ENCODE measurements at regions not wholly inside any gene's neighbourhood (a gene's known extent, or its start where the extent isn't known, plus 50 kb on each side); places are given as distances from the start of the nearest gene placed in this dataset.

- ChIA-PET CTCF (interaction anchor here (1.2 kb wide), 1 partner anchor 13 kb away, joined by 3 read pairs; no protein-coding TSS in a partner anchor), POLR2A (no interaction called here)
- TF ChIP-seq CTBP1 (IDR thresholded peaks at IDR 0.05; ENCODE audit: borderline replicate concordance): no peak
- TF ChIP-seq ZNF384 (IDR thresholded peaks at IDR 0.05): no peak
- no peak for DNase-seq (ENCODE audit: extremely low spot score)
Measured at GRCh38 chr18:76722224-76723061, 99.9 kb upstream of the ZNF236 start.

GRCh38 chr18:76721207-76721996 lies 101.0 kb upstream of the ZNF236 start:
- DNase-seq (ENCODE audit: extremely low spot score): no peak
- no peak for TF ChIP-seq FOXM1 (IDR thresholded peaks at IDR 0.05; ENCODE audit: borderline replicate concordance)
- no peak for TF ChIP-seq FOXA1 (IDR thresholded peaks at IDR 0.05)
- POLR2A ChIA-PET: no interaction called here
- CTCF ChIA-PET: interaction anchor here (0.8 to 1.2 kb wide), 2 partner anchors 12 to 322 kb away, joined by 3 read pairs; no protein-coding TSS in a partner anchor

- DNase-seq (ENCODE audit: extremely low spot score): no peak
- CTCF ChIA-PET: interaction anchor here (0.8 kb wide), 1 partner anchor 322 kb away, joined by 3 read pairs; no protein-coding TSS in a partner anchor
- TF ChIP-seq PKNOX1 (IDR thresholded peaks at IDR 0.05): no peak
- TF ChIP-seq FOXM1 (IDR thresholded peaks at IDR 0.05; ENCODE audit: borderline replicate concordance): no peak
- no peak for TF ChIP-seq FOXK2 (IDR thresholded peaks at IDR 0.05)
- no peak for TF ChIP-seq HDGF (IDR thresholded peaks at IDR 0.05; ENCODE audit: borderline replicate concordance)
- TF ChIP-seq L3MBTL2 (conservative IDR thresholded peaks at IDR 0.05): no peak
- TF ChIP-seq CTBP1 (IDR thresholded peaks at IDR 0.05; ENCODE audit: borderline replicate concordance): no peak
- TF ChIP-seq FOXA1 (IDR thresholded peaks at IDR 0.05): no peak
- TF ChIP-seq ELF4 (IDR thresholded peaks at IDR 0.05): no peak
- no peak for TF ChIP-seq ZNF384 (IDR thresholded peaks at IDR 0.05)
- no peak for TF ChIP-seq LEF1 (IDR thresholded peaks at IDR 0.05; ENCODE audit: borderline replicate concordance)
- no peak for TF ChIP-seq SP1 (IDR thresholded peaks at IDR 0.05)
- TF ChIP-seq ARNT (IDR thresholded peaks at IDR 0.05): no peak
- TF ChIP-seq SUZ12 (IDR thresholded peaks at IDR 0.05): no peak
- TF ChIP-seq TARDBP (IDR thresholded peaks at IDR 0.05): no peak
- TF ChIP-seq NFRKB (IDR thresholded peaks at IDR 0.05): no peak
- TF ChIP-seq BHLHE40 (IDR thresholded peaks at IDR 0.05; ENCODE audit: borderline replicate concordance): no peak
- POLR2A ChIA-PET: no interaction called here
Measured at GRCh38 chr18:76720683-76721082, 101.7 kb upstream of the ZNF236 start.

GRCh38 chr18:76715012-76715610 lies 107.2 kb upstream of the ZNF236 start:
- TF ChIP-seq SP1 (IDR thresholded peaks at IDR 0.05): no peak
- TF ChIP-seq CTBP1 (IDR thresholded peaks at IDR 0.05; ENCODE audit: borderline replicate concordance): no peak
- TF ChIP-seq BHLHE40 (IDR thresholded peaks at IDR 0.05; ENCODE audit: borderline replicate concordance): no peak
- no peak for TF ChIP-seq SUZ12 (IDR thresholded peaks at IDR 0.05)
- ChIA-PET CTCF (no interaction called here), POLR2A (no interaction called here)
- DNase-seq (ENCODE audit: extremely low spot score): no peak

- TF ChIP-seq ARNT (IDR thresholded peaks at IDR 0.05) (no peak), SUZ12 (IDR thresholded peaks at IDR 0.05) (no peak), NFRKB (IDR thresholded peaks at IDR 0.05) (no peak), FOXA1 (IDR thresholded peaks at IDR 0.05) (no peak), HDGF (IDR thresholded peaks at IDR 0.05; ENCODE audit: borderline replicate concordance) (no peak), LEF1 (IDR thresholded peaks at IDR 0.05; ENCODE audit: borderline replicate concordance) (no peak), FOXM1 (IDR thresholded peaks at IDR 0.05; ENCODE audit: borderline replicate concordance) (no peak), CTBP1 (IDR thresholded peaks at IDR 0.05; ENCODE audit: borderline replicate concordance) (no peak)
- POLR2A ChIA-PET: no interaction called here
- CTCF ChIA-PET: no interaction called here
- no peak for DNase-seq (ENCODE audit: extremely low spot score)
Measured at GRCh38 chr18:76713432-76713831, 108.9 kb upstream of the ZNF236 start.

DNA sequence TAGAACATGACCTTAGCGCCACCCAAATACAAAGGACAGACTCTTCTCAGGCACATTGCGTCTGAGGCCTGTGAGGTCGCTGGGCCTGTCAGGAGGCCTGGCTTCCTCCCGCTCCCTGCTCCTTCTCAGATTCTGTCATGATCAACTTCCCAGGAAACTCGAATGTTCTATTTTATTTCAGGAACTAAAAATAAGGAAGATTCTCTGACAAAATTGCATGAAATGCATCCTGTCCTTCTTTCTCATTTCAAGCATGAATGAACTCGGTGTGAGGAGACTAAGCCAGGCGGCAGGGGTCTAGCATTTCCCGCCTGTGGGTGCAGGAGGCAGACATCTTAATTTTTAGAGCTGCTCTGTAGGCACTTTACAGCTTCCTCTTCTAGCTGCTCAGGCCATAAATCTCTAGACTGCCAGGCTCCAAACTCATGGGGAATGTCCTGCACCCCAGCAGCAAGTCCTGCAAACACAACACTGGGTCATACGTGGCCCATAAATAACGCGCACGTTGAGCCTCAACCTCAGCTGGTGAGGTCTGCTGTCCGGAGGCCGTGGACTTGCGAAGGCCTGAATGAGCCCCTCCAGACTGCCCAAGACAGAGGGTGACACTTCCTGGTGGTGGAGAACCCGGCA lies 109.7 kb upstream of the ZNF236 start:
- ChIA-PET CTCF (interaction anchor here (0.5 kb wide), 1 partner anchor 162 kb away, joined by 4 read pairs; no protein-coding TSS in a partner anchor), POLR2A (no interaction called here)
- no peak for TF ChIP-seq FOXM1 (IDR thresholded peaks at IDR 0.05; ENCODE audit: borderline replicate concordance)
- TF ChIP-seq LEF1 (IDR thresholded peaks at IDR 0.05; ENCODE audit: borderline replicate concordance): no peak
- DNase-seq (ENCODE audit: extremely low spot score): no peak
